ENCODE measurements at regions not wholly inside any gene's neighbourhood (a gene's known extent, or its start where the extent isn't known, plus 50 kb on each side); places are given as distances from the start of the nearest gene placed in this dataset.

GRCh38 chr10:10848488-10849111 is 169.1 kb upstream of the CELF2 start:
- Histone ChIP-seq H3K27me3 (no peaks in the 10 kb centered on the region), H3K27ac (no peak overlapping the region), H3K4me1 (no peaks in the 10 kb centered on the region), H3K36me3 (no peaks in the 10 kb centered on the region), H3K9me3 (no peaks in the 10 kb centered on the region), H3K4me3 (no peak overlapping the region)
- intact Hi-C loops (cut with DNase I) = no loop called here
- no peak for DNase-seq (ENCODE audit: extremely low spot score in 2 of 2)
- no peak for TF ChIP-seq CTCF (IDR thresholded peaks at IDR 0.05)
- no peak for TF ChIP-seq POLR2AphosphoS5 (IDR thresholded peaks at IDR 0.05; ENCODE audit: insufficient read depth in 1 of 2, low read depth in 1 of 2)
- TF ChIP-seq POLR2A (IDR thresholded peaks at IDR 0.05) = no peak

GRCh38 chr10:10849306-10849705 is 168.4 kb upstream of the CELF2 start:
- Histone ChIP-seq H3K27me3 (no peaks in the 10 kb centered on the region), H3K36me3 (no peaks in the 10 kb centered on the region), H3K9me3 (no peaks in the 10 kb centered on the region), H3K4me3 (no peak overlapping the region), H3K4me1 (no peaks in the 10 kb centered on the region), H3K27ac (no peak overlapping the region)
- intact Hi-C loops (cut with DNase I) = no loop called here
- no peak for DNase-seq (ENCODE audit: extremely low spot score in 2 of 2)
- TF ChIP-seq POLR2AphosphoS5 (IDR thresholded peaks at IDR 0.05; ENCODE audit: insufficient read depth in 1 of 2, low read depth in 1 of 2) = no peak
- TF ChIP-seq POLR2A (IDR thresholded peaks at IDR 0.05) = no peak
- no peak for TF ChIP-seq CTCF (IDR thresholded peaks at IDR 0.05)

- no peaks in the 10 kb centered on the region for H3K9me3 ChIP-seq
- H3K36me3 ChIP-seq = no peaks in the 10 kb centered on the region
- H3K4me3 ChIP-seq = no peak overlapping the region
- H3K27ac ChIP-seq = no peak overlapping the region
- H3K4me1 ChIP-seq = no peaks in the 10 kb centered on the region
- no peaks in the 10 kb centered on the region for H3K27me3 ChIP-seq
- intact Hi-C loops (cut with DNase I) = loop anchor here (5.0 kb wide), 1 partner anchor 972 kb away; the partner anchor contains the start of gene PROSER2
- DNase-seq (ENCODE audit: extremely low spot score in 2 of 2) = no peak
- TF ChIP-seq POLR2A (IDR thresholded peaks at IDR 0.05) = no peak
- TF ChIP-seq POLR2AphosphoS5 (IDR thresholded peaks at IDR 0.05; ENCODE audit: insufficient read depth in 1 of 2, low read depth in 1 of 2) = no peak
- no peak for TF ChIP-seq CTCF (IDR thresholded peaks at IDR 0.05)
Observed at GRCh38 chr10:10850214-10850613, 167.5 kb upstream of the CELF2 start.

- H3K27me3 ChIP-seq = no peaks in the 10 kb centered on the region
- no peaks in the 10 kb centered on the region for H3K36me3 ChIP-seq
- no peak overlapping the region for H3K4me3 ChIP-seq
- no peaks in the 10 kb centered on the region for H3K9me3 ChIP-seq
- intact Hi-C loops (cut with DNase I) = loop anchor here (5.0 kb wide), 1 partner anchor 970 kb away; the partner anchor contains the start of gene PROSER2
- no peak for DNase-seq (ENCODE audit: extremely low spot score in 2 of 2)
- TF ChIP-seq POLR2AphosphoS5 (IDR thresholded peaks at IDR 0.05; ENCODE audit: insufficient read depth in 1 of 2, low read depth in 1 of 2) (no peak), POLR2A (IDR thresholded peaks at IDR 0.05) (no peak), CTCF (IDR thresholded peaks at IDR 0.05) (no peak)
- H3K27ac ChIP-seq = no peak overlapping the region
- H3K4me1 ChIP-seq = no peaks in the 10 kb centered on the region
Observed at GRCh38 chr10:10852464-10852863, 165.2 kb upstream of the CELF2 start.

DNA sequence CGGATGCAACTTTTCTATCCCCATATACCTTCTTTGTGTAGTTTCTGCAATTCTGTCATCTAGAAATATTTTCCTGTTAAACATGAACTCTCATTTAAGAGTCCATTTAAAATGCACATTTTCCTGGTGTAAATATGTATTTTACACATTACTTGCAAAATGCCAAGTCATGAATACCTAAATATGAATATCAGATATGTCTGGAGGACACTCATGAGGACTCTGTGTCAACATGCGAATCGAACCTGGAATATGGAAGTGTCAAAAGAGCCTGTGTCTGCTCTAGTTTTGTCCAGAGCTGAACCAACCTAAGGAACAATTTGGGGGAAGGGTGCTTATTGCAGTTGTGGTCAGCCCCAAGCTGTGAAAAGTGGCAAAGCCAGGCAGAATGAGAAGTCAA is 163.7 kb upstream of the CELF2 start:
- intact Hi-C loops (cut with DNase I) = loop anchor here (5.0 kb wide), 1 partner anchor 968 kb away; the partner anchor contains the start of gene PROSER2
- Histone ChIP-seq H3K36me3 (no peaks in the 10 kb centered on the region), H3K27me3 (no peaks in the 10 kb centered on the region), H3K4me3 (no peak overlapping the region), H3K27ac (no peak overlapping the region), H3K9me3 (no peaks in the 10 kb centered on the region), H3K4me1 (no peaks in the 10 kb centered on the region)
- no peak for TF ChIP-seq POLR2AphosphoS5 (IDR thresholded peaks at IDR 0.05; ENCODE audit: insufficient read depth in 1 of 2, low read depth in 1 of 2)
- no peak for DNase-seq (ENCODE audit: extremely low spot score in 2 of 2)
